ENCODE measurements at regions not wholly inside any gene's neighbourhood (a gene's known extent, or its start where the extent isn't known, plus 50 kb on each side); places are given as distances from the start of the nearest gene placed in this dataset.
"Not testable (repeated sequence)": the region's sequence is repeated elsewhere in the genome, so short reads cannot be mapped to it uniquely, and the experiment has no call there.

GRCh38 chr1:60502506-60502905 lies 428.9 kb upstream of the C1orf87 start:
- DNase-seq: no peak

- not testable (repeated sequence) for DNase-seq
Measured at GRCh38 chr1:60489916-60490480, 416.4 kb upstream of the C1orf87 start.

- DNase-seq: no peak
Measured at GRCh38 chr1:60488847-60489246, 415.3 kb upstream of the C1orf87 start.

- no peak for DNase-seq
Measured at GRCh38 chr1:60487565-60488345, 414.2 kb upstream of the C1orf87 start.

- DNase-seq: no peak
Measured at GRCh38 chr1:60483509-60483908, 409.9 kb upstream of the C1orf87 start.

- no peak for DNase-seq
Measured at GRCh38 chr1:60470246-60470645, 396.7 kb upstream of the C1orf87 start.

GRCh38 chr1:60463786-60464185 lies 390.2 kb upstream of the C1orf87 start:
- no peak for DNase-seq

GRCh38 chr1:60463146-60463545 lies 389.6 kb upstream of the C1orf87 start:
- DNase-seq: no peak

GRCh38 chr1:60461925-60462595 lies 388.5 kb upstream of the C1orf87 start:
- DNase-seq: no peak

- no peak for DNase-seq
Measured at GRCh38 chr1:60458111-60458510, 384.5 kb upstream of the C1orf87 start.

GRCh38 chr1:60449876-60450275 lies 376.3 kb upstream of the C1orf87 start:
- DNase-seq: no peak

- DNase-seq: no peak
Measured at GRCh38 chr1:60448850-60449249, 375.3 kb upstream of the C1orf87 start.

- no peak for DNase-seq
Measured at GRCh38 chr1:60444680-60445079, 371.1 kb upstream of the C1orf87 start.

GRCh38 chr1:60436186-60436585 lies 362.6 kb upstream of the C1orf87 start:
- no peak for DNase-seq

GRCh38 chr1:60431593-60431992 lies 358.0 kb upstream of the C1orf87 start:
- DNase-seq: no peak

GRCh38 chr1:60430375-60430774 lies 356.8 kb upstream of the C1orf87 start:
- no peak for DNase-seq

GRCh38 chr1:60428127-60428526 lies 354.6 kb upstream of the C1orf87 start:
- no peak for DNase-seq

- DNase-seq: no peak
Measured at GRCh38 chr1:60427701-60428100, 354.1 kb upstream of the C1orf87 start.

- no peak for DNase-seq
Measured at GRCh38 chr1:60427194-60427593, 353.6 kb upstream of the C1orf87 start.

GRCh38 chr1:60425528-60425927 lies 352.0 kb upstream of the C1orf87 start:
- no peak for DNase-seq

GRCh38 chr1:60423146-60423780 lies 349.7 kb upstream of the C1orf87 start:
- no peak for DNase-seq

GRCh38 chr1:60421965-60422364 lies 348.4 kb upstream of the C1orf87 start:
- no peak for DNase-seq

- no peak for DNase-seq
Measured at GRCh38 chr1:60419023-60419422, 345.5 kb upstream of the C1orf87 start.

- DNase-seq: no peak
Measured at GRCh38 chr1:60415696-60416095, 342.1 kb upstream of the C1orf87 start.

Data from NCI-H1048 (cell line).